ENCODE measurements at regions not wholly inside any gene's neighbourhood (a gene's known extent, or its start where the extent isn't known, plus 50 kb on each side); places are given as distances from the start of the nearest gene placed in this dataset.

GRCh38 chr4:13117185-13117584, 367.0 kb downstream of the RAB28 start:
- no peak for TF ChIP-seq YY1 (IDR thresholded peaks at IDR 0.05; ENCODE audit: insufficient read depth, insufficient read length)
- no peak for TF ChIP-seq ZNF274 (IDR thresholded peaks at IDR 0.05; ENCODE audit: low read depth, low read length)

Data from NT2/D1 (cell line).